ENCODE measurements at regions not wholly inside any gene's neighbourhood (a gene's known extent, or its start where the extent isn't known, plus 50 kb on each side); places are given as distances from the start of the nearest gene placed in this dataset.
"Not testable (repeated sequence)": the region's sequence is repeated elsewhere in the genome, so short reads cannot be mapped to it uniquely, and the experiment has no call there.

- Mint-ChIP-seq H3K36me3 (ENCODE audit: unreplicated experiment) (peaks cover 3% of the 10 kb centered on the region), H3K27ac (ENCODE audit: unreplicated experiment) (peak overlapping the region; percentile 17), H3K27me3 (ENCODE audit: unreplicated experiment) (no peaks in the 10 kb centered on the region), H3K4me3 (ENCODE audit: unreplicated experiment) (peak overlapping the region; percentile 74), H3K9me3 (ENCODE audit: unreplicated experiment) (peaks cover 11% of the 10 kb centered on the region), H3K4me1 (ENCODE audit: unreplicated experiment) (peaks cover 13% of the 10 kb centered on the region)
- TF ChIP-seq CTCF (IDR thresholded peaks at IDR 0.05) = no peak
- no peak for DNase-seq (ENCODE audit: extremely low spot score, unreplicated experiment)
Measured at GRCh38 chr19:37313335-37313627, 57.6 kb upstream of the ZNF527 start.

GRCh38 chr19:37317403-37318209 is 53.3 kb upstream of the ZNF527 start:
- TF ChIP-seq CTCF (IDR thresholded peaks at IDR 0.05) = peak; percentile 50
- Mint-ChIP-seq H3K4me3 (ENCODE audit: unreplicated experiment) (peak overlapping the region; percentile 96), H3K36me3 (ENCODE audit: unreplicated experiment) (peaks cover 22% of the 10 kb centered on the region), H3K27ac (ENCODE audit: unreplicated experiment) (peak overlapping the region; percentile 97), H3K4me1 (ENCODE audit: unreplicated experiment) (peaks cover 27% of the 10 kb centered on the region), H3K9me3 (ENCODE audit: unreplicated experiment) (peaks cover 11% of the 10 kb centered on the region), H3K27me3 (ENCODE audit: unreplicated experiment) (no peaks in the 10 kb centered on the region)
- DNase-seq (ENCODE audit: extremely low spot score, unreplicated experiment) = peak; percentile 97

GRCh38 chr19:37320988-37321387 is 49.9 kb upstream of the ZNF527 start:
- H3K4me3 Mint-ChIP-seq (ENCODE audit: unreplicated experiment); H3K27me3 Mint-ChIP-seq (ENCODE audit: unreplicated experiment); DNase-seq (ENCODE audit: extremely low spot score, unreplicated experiment); H3K27ac Mint-ChIP-seq (ENCODE audit: unreplicated experiment); H3K9me3 Mint-ChIP-seq (ENCODE audit: unreplicated experiment): not testable (repeated sequence)
- H3K4me1 Mint-ChIP-seq (ENCODE audit: unreplicated experiment) = peaks cover 20% of the 10 kb centered on the region
- peaks cover 35% of the 10 kb centered on the region for H3K36me3 Mint-ChIP-seq (ENCODE audit: unreplicated experiment)
